Ovary (tissue), 7 donors: ENCODE measurements at regions not wholly inside any gene's neighbourhood (a gene's known extent, or its start where the extent isn't known, plus 50 kb on each side); places are given as distances from the start of the nearest gene placed in this dataset.

Source experiments
- DNase-seq, 5 donors: peaks; one replicate each; pipeline ENCODE4 v3.0.0-alpha.2; 2019 to 2020
- H3K27ac ChIP-seq, 2 donors: fragments of 200-600 bp; one replicate each; pipeline versions ENCODE4 v1.5.1 to v1.8.0; 2019 to 2022
- H3K27me3 ChIP-seq: fragments of 200-600 bp; one replicate; pipeline ENCODE4 v1.8.0; 2022
- H3K36me3 ChIP-seq: fragments of 200-600 bp; sonication (generic); one replicate; pipeline ENCODE4 v1.5.1; 2019
- H3K4me1 ChIP-seq: one replicate; pipeline ENCODE4 v1.8.1; 2013; ENCODE audit warnings: mild to moderate bottlenecking, moderate library complexity; ENCODE audit not compliant: insufficient read depth
- H3K4me3 ChIP-seq: fragments of 200-600 bp; sonication (generic); one replicate; pipeline ENCODE4 v1.5.1; 2017
- H3K9me3 ChIP-seq, 2 donors: fragments of 200-600 bp in 1 of 2; sonication (generic) in 1 of 2; one replicate each; pipeline versions ENCODE4 v1.5.1 to v1.8.1; 2013 to 2019; ENCODE audit warnings: mild to moderate bottlenecking in 1 of 2, moderate library complexity in 1 of 2
- CTCF ChIP-seq, 3 donors: fragments of 450-650 bp in 2 of 3; fragments of 200-600 bp in 1 of 3; IDR thresholded peaks; one replicate each; pipeline versions ENCODE4 v1.5.1 to v1.8.0; 2016 to 2022; ENCODE audit warnings: antibody characterized with exemption in 3 of 3, mild to moderate bottlenecking in 1 of 3
- EP300 ChIP-seq: sonication (generic); formaldehyde crosslinking; IDR thresholded peaks from one replicate; pipeline ENCODE4 v1.6.1; 2017; ENCODE audit warnings: antibody characterized with exemption
- POLR2A ChIP-seq: fragments of 450-650 bp; IDR thresholded peaks from one replicate; pipeline ENCODE4 v1.6.1; 2017; ENCODE audit warnings: antibody characterized with exemption, mild to moderate bottlenecking, moderate library complexity
- WGBS, 3 donors: extraction: QIAGEN DNeasy Blood & Tissue Kit in 1 of 3; methylation state at CpG; one replicate each; pipeline versions ENCODE4 v1.1.5 to v1.1.7; 2013 to 2017; 5-methylcytosine and 5-hydroxymethylcytosine counted together
- intact Hi-C, 4 donors: fragments of 100-400 bp; cut with DNase I; formaldehyde crosslinking; loops; one replicate each; pipeline versions ENCODE4 v1.11.0 to v1.15.1; 2022 to 2023
- donor health status: DM: no; HTN: no; CAD: no; lungs with moderate emphysema.
- donor health status: DM: no; HTN: no; CAD: no.
- donor health status: Bipolar disorder and iron deficiency.
- donor health status: DM: no; HTN: no; CAD: no.
- donor health status: DM: yes; HTN: yes; CAD: no.

GRCh38 chr18:70418546-70419311 lies 129.9 kb downstream of the SOCS6 start:
- intact Hi-C loops, result no loop called here
- Histone ChIP-seq H3K27ac (no peak overlapping the region), H3K27me3 (no peaks in the 10 kb centered on the region), H3K9me3 (no peaks in the 10 kb centered on the region), H3K36me3 (no peaks in the 10 kb centered on the region), H3K4me1 (peaks cover 1% of the 10 kb centered on the region), H3K4me3 (no peak overlapping the region)
- no peak for DNase-seq
- TF ChIP-seq POLR2A, result no peak
- 42 to 54% (median 54%) methylated on average over 12 of the region's 12 CpGs for WGBS, 3 donors

DNA sequence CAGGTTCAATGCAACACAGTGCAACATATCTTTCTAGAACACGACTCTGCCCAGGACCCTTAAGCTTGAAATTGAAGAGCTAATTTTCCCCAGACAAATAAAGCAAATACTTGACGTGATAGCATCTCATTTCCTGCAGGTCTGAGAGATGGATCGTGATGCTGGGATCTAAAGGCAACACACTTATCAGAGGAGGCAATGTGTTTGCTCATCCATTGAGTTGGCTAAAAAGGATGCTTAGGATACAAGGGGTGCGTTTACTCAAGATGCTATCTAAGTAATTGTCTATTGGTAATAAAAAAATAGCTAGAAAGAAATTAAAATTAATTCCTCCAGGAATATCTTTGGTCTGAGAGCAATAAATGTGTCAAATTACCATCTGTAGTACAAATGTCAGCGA lies 129.0 kb downstream of the SOCS6 start:
- no peak overlapping the region for H3K4me3 ChIP-seq
- no peaks in the 10 kb centered on the region for H3K36me3 ChIP-seq
- intact Hi-C loops, result no loop called here
- peaks cover 1% of the 10 kb centered on the region for H3K4me1 ChIP-seq
- DNase-seq, result no peak
- H3K9me3 ChIP-seq, result no peaks in the 10 kb centered on the region
- no peak for TF ChIP-seq POLR2A
- TF ChIP-seq EP300, result no peak
- TF ChIP-seq CTCF (IDR thresholded peaks at IDR 0.05), result no peak
- H3K27me3 ChIP-seq, result no peaks in the 10 kb centered on the region
- H3K27ac ChIP-seq, result no peak overlapping the region
- WGBS, 3 donors, result 51 to 77% (median 72%) methylated on average over 5 of the region's 5 CpGs

DNA sequence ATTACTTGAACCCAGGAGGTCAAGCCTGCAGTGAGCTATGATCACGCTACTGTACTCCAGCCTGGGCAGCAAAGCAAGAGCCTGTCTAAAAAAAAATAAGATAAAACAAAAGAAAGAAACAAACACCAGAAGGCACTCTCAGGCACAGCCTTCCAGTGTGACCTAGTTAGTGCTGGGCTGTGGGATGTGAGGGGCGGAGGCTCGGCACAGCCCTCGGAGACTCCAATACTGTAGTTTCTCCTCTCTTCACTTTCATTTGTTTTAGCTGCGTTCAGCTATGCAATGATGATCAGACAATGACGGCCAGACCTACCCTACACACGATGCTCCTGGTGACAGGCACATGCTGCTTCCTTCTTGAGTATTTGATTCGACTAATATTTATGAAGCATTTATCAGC lies 127.7 kb downstream of the SOCS6 start:
- intact Hi-C loops, result no loop called here
- peaks cover 1% of the 10 kb centered on the region for H3K4me1 ChIP-seq
- H3K9me3 ChIP-seq, result no peaks in the 10 kb centered on the region
- no peak overlapping the region for H3K4me3 ChIP-seq
- H3K27ac ChIP-seq, result no peak overlapping the region
- 55 to 72% (median 70%) methylated on average over 8 of the region's 8 CpGs for WGBS, 3 donors
- H3K36me3 ChIP-seq, result no peaks in the 10 kb centered on the region
- no peak for TF ChIP-seq EP300
- no peak for TF ChIP-seq CTCF (IDR thresholded peaks at IDR 0.05)
- TF ChIP-seq POLR2A, result no peak
- H3K27me3 ChIP-seq, result no peaks in the 10 kb centered on the region
- DNase-seq, result no peak

- intact Hi-C loops, result no loop called here
Observed at GRCh38 chr18:70415823-70416488, 127.1 kb downstream of the SOCS6 start.

More at GRCh38 chr18:70415823-70416488, 127.1 kb downstream of the SOCS6 start:
- H3K36me3 ChIP-seq, result no peaks in the 10 kb centered on the region
- no peak overlapping the region for H3K27ac ChIP-seq
- no peak overlapping the region for H3K4me3 ChIP-seq
- TF ChIP-seq POLR2A (no peak), CTCF (IDR thresholded peaks at IDR 0.05) (no peak), EP300 (no peak)
- no peaks in the 10 kb centered on the region for H3K27me3 ChIP-seq
- H3K4me1 ChIP-seq, result peaks cover 1% of the 10 kb centered on the region
- 54 to 63% (median 56%) methylated on average over 13 of the region's 13 CpGs for WGBS, 3 donors
- H3K9me3 ChIP-seq, result no peaks in the 10 kb centered on the region
- no peak for DNase-seq
